HepG2 (cell line): ENCODE measurements at regions not wholly inside any gene's neighbourhood (a gene's known extent, or its start where the extent isn't known, plus 50 kb on each side); places are given as distances from the start of the nearest gene placed in this dataset.

ENCODE experiments used
- EZH2 ChIP-seq: conservative IDR thresholded peaks from 2 replicates; pipeline ENCODE4 v1.6.1; 2012; ENCODE audit warnings: mild to moderate bottlenecking, low read depth, low read length, moderate library complexity
- PHF8 ChIP-seq: sonication (generic); formaldehyde crosslinking; IDR thresholded peaks from 2 replicates; pipeline ENCODE4 v1.5.0; 2020; ENCODE audit warnings: missing genetic modification reagents
- SMC3 ChIP-seq: IDR thresholded peaks from 2 replicates; pipeline ENCODE4 v1.6.1; 2011; ENCODE audit warnings: low read length, improper control_type of control experiment
- ZNF549 ChIP-seq: sonication (generic); formaldehyde crosslinking; IDR thresholded peaks from 2 replicates; pipeline ENCODE4 v1.5.0; 2020; ENCODE audit warnings: missing genetic modification reagents
- TF ChIP-seq, protein P1 (sequence below): sonication (generic); IDR thresholded peaks from 2 replicates; pipeline ENCODE4 v1.6.1; 2016; ENCODE audit warnings: low read depth, borderline replicate concordance
- TF ChIP-seq, protein P2 (sequence below): sonication (generic); formaldehyde crosslinking; IDR thresholded peaks from 2 replicates; pipeline ENCODE4 v1.5.0; 2020; ENCODE audit warnings: mild to moderate bottlenecking, missing genetic modification reagents, moderate library complexity
- TF ChIP-seq, protein P3 (sequence below): sonication (generic); formaldehyde crosslinking; IDR thresholded peaks from one replicate; pipeline ENCODE4 v1.5.1; 2020; ENCODE audit warnings: mild to moderate bottlenecking, missing genetic modification reagents; ENCODE audit errors: not compliant biosample characterization

DNA sequence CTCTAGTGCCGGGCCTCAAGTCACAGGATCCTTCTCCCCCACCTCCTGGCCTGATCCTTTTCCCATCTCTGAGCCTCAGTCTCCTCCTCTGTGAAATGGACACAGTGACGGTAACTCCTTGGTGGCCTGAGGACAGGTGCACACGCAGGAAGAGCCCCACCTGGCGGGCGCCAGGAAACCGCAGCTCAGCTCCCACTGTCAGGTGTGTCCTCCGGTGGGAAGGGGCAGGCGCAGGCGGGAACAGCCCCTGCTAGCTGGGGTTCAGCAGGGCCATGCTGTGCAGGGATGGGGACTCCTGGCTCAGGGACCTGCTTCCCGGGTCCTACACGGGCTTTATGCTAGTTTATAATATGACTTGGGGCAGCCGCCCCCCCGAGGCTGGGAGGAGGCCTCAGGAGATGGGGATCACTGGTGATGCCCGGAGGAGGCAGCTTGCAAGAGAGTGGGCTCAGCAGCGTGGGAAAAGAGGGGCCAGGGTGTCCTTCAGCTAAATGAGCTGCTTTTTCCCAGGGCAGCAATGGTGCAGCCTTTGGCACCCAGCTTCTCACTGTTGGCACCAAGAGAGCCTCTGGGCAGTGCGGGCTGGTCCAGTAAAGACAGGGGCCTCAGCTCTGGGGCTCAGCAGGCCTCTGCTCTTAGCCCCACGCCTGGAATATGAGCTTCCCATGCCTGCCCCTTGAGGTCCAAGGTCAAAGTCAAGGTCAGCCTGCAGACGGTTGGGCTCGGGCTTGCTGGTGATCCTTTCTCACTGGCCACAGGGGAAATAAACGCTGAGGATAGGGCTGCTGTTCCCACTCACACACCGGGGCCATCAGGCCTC, 68.0 kb upstream of the FAM20C start:
- TF ChIP-seq, protein P1, sequence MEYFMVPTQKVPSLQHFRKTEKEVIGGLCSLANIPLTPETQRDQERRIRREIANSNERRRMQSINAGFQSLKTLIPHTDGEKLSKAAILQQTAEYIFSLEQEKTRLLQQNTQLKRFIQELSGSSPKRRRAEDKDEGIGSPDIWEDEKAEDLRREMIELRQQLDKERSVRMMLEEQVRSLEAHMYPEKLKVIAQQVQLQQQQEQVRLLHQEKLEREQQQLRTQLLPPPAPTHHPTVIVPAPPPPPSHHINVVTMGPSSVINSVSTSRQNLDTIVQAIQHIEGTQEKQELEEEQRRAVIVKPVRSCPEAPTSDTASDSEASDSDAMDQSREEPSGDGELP, result no peak
- TF ChIP-seq, protein P2, sequence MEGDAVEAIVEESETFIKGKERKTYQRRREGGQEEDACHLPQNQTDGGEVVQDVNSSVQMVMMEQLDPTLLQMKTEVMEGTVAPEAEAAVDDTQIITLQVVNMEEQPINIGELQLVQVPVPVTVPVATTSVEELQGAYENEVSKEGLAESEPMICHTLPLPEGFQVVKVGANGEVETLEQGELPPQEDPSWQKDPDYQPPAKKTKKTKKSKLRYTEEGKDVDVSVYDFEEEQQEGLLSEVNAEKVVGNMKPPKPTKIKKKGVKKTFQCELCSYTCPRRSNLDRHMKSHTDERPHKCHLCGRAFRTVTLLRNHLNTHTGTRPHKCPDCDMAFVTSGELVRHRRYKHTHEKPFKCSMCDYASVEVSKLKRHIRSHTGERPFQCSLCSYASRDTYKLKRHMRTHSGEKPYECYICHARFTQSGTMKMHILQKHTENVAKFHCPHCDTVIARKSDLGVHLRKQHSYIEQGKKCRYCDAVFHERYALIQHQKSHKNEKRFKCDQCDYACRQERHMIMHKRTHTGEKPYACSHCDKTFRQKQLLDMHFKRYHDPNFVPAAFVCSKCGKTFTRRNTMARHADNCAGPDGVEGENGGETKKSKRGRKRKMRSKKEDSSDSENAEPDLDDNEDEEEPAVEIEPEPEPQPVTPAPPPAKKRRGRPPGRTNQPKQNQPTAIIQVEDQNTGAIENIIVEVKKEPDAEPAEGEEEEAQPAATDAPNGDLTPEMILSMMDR (CRISPR knock-in tag), result peak; percentile 33
- TF ChIP-seq SMC3 (no peak), EZH2 (no peak), ZNF549 (no peak), PHF8 (no peak)
- TF ChIP-seq, protein P3, sequence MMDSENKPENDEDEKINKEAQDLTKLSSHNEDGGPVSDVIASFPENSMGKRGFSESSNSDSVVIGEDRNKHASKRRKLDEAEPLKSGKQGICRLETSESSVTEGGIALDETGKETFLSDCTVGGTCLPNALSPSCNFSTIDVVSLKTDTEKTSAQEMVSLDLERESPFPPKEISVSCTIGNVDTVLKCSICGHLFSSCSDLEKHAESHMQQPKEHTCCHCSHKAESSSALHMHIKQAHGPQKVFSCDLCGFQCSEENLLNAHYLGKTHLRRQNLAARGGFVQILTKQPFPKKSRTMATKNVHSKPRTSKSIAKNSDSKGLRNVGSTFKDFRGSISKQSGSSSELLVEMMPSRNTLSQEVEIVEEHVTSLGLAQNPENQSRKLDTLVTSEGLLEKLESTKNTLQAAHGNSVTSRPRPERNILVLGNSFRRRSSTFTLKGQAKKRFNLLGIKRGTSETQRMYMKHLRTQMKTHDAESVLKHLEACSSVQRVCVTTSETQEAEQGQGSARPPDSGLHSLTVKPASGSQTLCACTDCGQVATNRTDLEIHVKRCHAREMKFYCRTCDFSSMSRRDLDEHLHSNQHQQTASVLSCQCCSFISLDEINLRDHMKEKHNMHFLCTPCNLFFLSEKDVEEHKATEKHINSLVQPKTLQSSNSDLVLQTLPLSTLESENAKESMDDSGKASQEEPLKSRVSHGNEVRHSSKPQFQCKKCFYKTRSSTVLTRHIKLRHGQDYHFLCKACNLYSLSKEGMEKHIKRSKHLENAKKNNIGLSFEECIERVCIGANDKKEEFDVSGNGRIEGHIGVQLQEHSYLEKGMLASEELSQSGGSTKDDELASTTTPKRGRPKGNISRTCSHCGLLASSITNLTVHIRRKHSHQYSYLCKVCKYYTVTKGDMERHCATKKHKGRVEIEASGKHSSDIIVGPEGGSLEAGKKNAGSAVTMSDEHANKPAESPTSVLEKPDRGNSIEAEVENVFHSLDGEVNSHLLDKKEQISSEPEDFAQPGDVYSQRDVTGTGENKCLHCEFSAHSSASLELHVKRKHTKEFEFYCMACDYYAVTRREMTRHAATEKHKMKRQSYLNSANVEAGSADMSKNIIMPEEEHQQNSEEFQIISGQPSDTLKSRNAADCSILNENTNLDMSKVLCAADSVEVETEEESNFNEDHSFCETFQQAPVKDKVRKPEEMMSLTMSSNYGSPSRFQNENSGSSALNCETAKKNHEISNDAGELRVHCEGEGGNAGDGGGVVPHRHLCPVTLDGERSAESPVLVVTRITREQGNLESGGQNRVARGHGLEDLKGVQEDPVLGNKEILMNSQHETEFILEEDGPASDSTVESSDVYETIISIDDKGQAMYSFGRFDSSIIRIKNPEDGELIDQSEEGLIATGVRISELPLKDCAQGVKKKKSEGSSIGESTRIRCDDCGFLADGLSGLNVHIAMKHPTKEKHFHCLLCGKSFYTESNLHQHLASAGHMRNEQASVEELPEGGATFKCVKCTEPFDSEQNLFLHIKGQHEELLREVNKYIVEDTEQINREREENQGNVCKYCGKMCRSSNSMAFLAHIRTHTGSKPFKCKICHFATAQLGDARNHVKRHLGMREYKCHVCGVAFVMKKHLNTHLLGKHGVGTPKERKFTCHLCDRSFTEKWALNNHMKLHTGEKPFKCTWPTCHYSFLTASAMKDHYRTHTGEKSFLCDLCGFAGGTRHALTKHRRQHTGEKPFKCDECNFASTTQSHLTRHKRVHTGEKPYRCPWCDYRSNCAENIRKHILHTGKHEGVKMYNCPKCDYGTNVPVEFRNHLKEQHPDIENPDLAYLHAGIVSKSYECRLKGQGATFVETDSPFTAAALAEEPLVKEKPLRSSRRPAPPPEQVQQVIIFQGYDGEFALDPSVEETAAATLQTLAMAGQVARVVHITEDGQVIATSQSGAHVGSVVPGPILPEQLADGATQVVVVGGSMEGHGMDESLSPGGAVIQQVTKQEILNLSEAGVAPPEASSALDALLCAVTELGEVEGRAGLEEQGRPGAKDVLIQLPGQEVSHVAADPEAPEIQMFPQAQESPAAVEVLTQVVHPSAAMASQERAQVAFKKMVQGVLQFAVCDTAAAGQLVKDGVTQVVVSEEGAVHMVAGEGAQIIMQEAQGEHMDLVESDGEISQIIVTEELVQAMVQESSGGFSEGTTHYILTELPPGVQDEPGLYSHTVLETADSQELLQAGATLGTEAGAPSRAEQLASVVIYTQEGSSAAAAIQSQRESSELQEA (CRISPR knock-in tag), result no peak
